ENCODE measurements at regions not wholly inside any gene's neighbourhood (a gene's known extent, or its start where the extent isn't known, plus 50 kb on each side); places are given as distances from the start of the nearest gene placed in this dataset.

- no peak overlapping the region for H2AFZ ChIP-seq (ENCODE audit: low read length)
- no peaks in the 10 kb centered on the region for H4K20me1 ChIP-seq (ENCODE audit: insufficient read depth, low read length)
- H3K36me3 ChIP-seq (ENCODE audit: insufficient read depth, low read length) = no peaks in the 10 kb centered on the region
Measured at GRCh38 chr7:126227055-126227454, 1025.7 kb downstream of the GRM8 start.

GRCh38 chr7:126223729-126224128 is 1029.0 kb downstream of the GRM8 start:
- TF ChIP-seq EZH2 (IDR thresholded peaks at IDR 0.05; ENCODE audit: borderline replicate concordance, low read length) (no peak), CTCF (IDR thresholded peaks at IDR 0.05; ENCODE audit: low read length) (no peak)
- Histone ChIP-seq H3F3A (ENCODE audit: insufficient read depth, low read length) (no peaks in the 10 kb centered on the region), H3K9me2 (ENCODE audit: low read depth, low read length) (no peaks in the 10 kb centered on the region), H3K4me2 (ENCODE audit: low read length) (no peak overlapping the region), H3K4me1 (ENCODE audit: insufficient read depth, low read length, severe bottlenecking) (no peaks in the 10 kb centered on the region), H3K9me3 (ENCODE audit: low read length) (no peaks in the 10 kb centered on the region), H3K4me3 (ENCODE audit: low read depth, low read length, poor library complexity, severe bottlenecking) (no peak overlapping the region), H3K27ac (ENCODE audit: low read depth, low read length, poor library complexity, severe bottlenecking) (no peak overlapping the region), H4K20me1 (ENCODE audit: insufficient read depth, low read length) (no peaks in the 10 kb centered on the region), H3K27me3 (ENCODE audit: insufficient read depth, low read length) (no peaks in the 10 kb centered on the region), H2AFZ (ENCODE audit: low read length) (no peak overlapping the region), H3K36me3 (ENCODE audit: insufficient read depth, low read length) (no peaks in the 10 kb centered on the region), H3K9ac (ENCODE audit: low read length) (no peak overlapping the region), H3K79me2 (ENCODE audit: insufficient read depth, low read length) (no peaks in the 10 kb centered on the region)

More at GRCh38 chr7:126227055-126227454, 1025.7 kb downstream of the GRM8 start:
- H3K4me1 ChIP-seq (ENCODE audit: insufficient read depth, low read length, severe bottlenecking) = no peaks in the 10 kb centered on the region
- H3K9me2 ChIP-seq (ENCODE audit: low read depth, low read length) = no peaks in the 10 kb centered on the region
- H3K4me3 ChIP-seq (ENCODE audit: low read depth, low read length, poor library complexity, severe bottlenecking) = no peak overlapping the region
- no peak overlapping the region for H3K9ac ChIP-seq (ENCODE audit: low read length)
- no peaks in the 10 kb centered on the region for H3K79me2 ChIP-seq (ENCODE audit: insufficient read depth, low read length)
- no peaks in the 10 kb centered on the region for H3K27me3 ChIP-seq (ENCODE audit: insufficient read depth, low read length)
- H3K27ac ChIP-seq (ENCODE audit: low read depth, low read length, poor library complexity, severe bottlenecking) = no peak overlapping the region
- TF ChIP-seq EZH2 (IDR thresholded peaks at IDR 0.05; ENCODE audit: borderline replicate concordance, low read length) (no peak), CTCF (IDR thresholded peaks at IDR 0.05; ENCODE audit: low read length) (no peak)
- H3K9me3 ChIP-seq (ENCODE audit: low read length) = no peaks in the 10 kb centered on the region
- H3F3A ChIP-seq (ENCODE audit: insufficient read depth, low read length) = no peaks in the 10 kb centered on the region
- no peak overlapping the region for H3K4me2 ChIP-seq (ENCODE audit: low read length)

- H3K79me2 ChIP-seq (ENCODE audit: insufficient read depth, low read length) = no peaks in the 10 kb centered on the region
- H3F3A ChIP-seq (ENCODE audit: insufficient read depth, low read length) = no peaks in the 10 kb centered on the region
- H3K4me3 ChIP-seq (ENCODE audit: low read depth, low read length, poor library complexity, severe bottlenecking) = no peak overlapping the region
- H3K9me3 ChIP-seq (ENCODE audit: low read length) = no peaks in the 10 kb centered on the region
- H3K4me1 ChIP-seq (ENCODE audit: insufficient read depth, low read length, severe bottlenecking) = no peaks in the 10 kb centered on the region
- H3K4me2 ChIP-seq (ENCODE audit: low read length) = no peak overlapping the region
- no peaks in the 10 kb centered on the region for H4K20me1 ChIP-seq (ENCODE audit: insufficient read depth, low read length)
- no peaks in the 10 kb centered on the region for H3K27me3 ChIP-seq (ENCODE audit: insufficient read depth, low read length)
- no peak overlapping the region for H2AFZ ChIP-seq (ENCODE audit: low read length)
- no peaks in the 10 kb centered on the region for H3K9me2 ChIP-seq (ENCODE audit: low read depth, low read length)
- H3K9ac ChIP-seq (ENCODE audit: low read length) = no peak overlapping the region
- no peaks in the 10 kb centered on the region for H3K36me3 ChIP-seq (ENCODE audit: insufficient read depth, low read length)
- TF ChIP-seq CTCF (IDR thresholded peaks at IDR 0.05; ENCODE audit: low read length) (no peak), EZH2 (IDR thresholded peaks at IDR 0.05; ENCODE audit: borderline replicate concordance, low read length) (no peak)
- H3K27ac ChIP-seq (ENCODE audit: low read depth, low read length, poor library complexity, severe bottlenecking) = no peak overlapping the region
Measured at GRCh38 chr7:126222782-126223181, 1030.0 kb downstream of the GRM8 start.

Measured in OCI-LY1 (cell line).